Kidney tubule cell (primary cell): ENCODE measurements at regions not wholly inside any gene's neighbourhood (a gene's known extent, or its start where the extent isn't known, plus 50 kb on each side); places are given as distances from the start of the nearest gene placed in this dataset.
"Not testable (repeated sequence)": the region's sequence is repeated elsewhere in the genome, so short reads cannot be mapped to it uniquely, and the experiment has no call there.

Experiments
- DNase-seq: peaks from one replicate; pipeline ENCODE4 v3.0.0-alpha.2; 2018; ENCODE audit warnings: low spot score

- DNase-seq: no peak
Measured at GRCh38 chr14:71432334-71433110, 499.7 kb upstream of the RGS6 start.

- DNase-seq: no peak
Measured at GRCh38 chr14:71433303-71433702, 498.9 kb upstream of the RGS6 start.

- DNase-seq: not testable (repeated sequence)
Measured at GRCh38 chr14:71435641-71436040, 496.6 kb upstream of the RGS6 start.

- no peak for DNase-seq
Measured at GRCh38 chr14:71437870-71438269, 494.4 kb upstream of the RGS6 start.

GRCh38 chr14:71438684-71439083, 493.5 kb upstream of the RGS6 start:
- no peak for DNase-seq

- no peak for DNase-seq
Measured at GRCh38 chr14:71441126-71441525, 491.1 kb upstream of the RGS6 start.

- DNase-seq: no peak
Measured at GRCh38 chr14:71444030-71444822, 488.0 kb upstream of the RGS6 start.

GRCh38 chr14:71448431-71449315, 483.6 kb upstream of the RGS6 start:
- DNase-seq: peak; percentile 20

- peak; percentile 41 for DNase-seq
Measured at GRCh38 chr14:71449316-71450055, 482.7 kb upstream of the RGS6 start.

GRCh38 chr14:71451501-71451900, 480.7 kb upstream of the RGS6 start:
- DNase-seq: peak; percentile 53

- DNase-seq: no peak
Measured at GRCh38 chr14:71452539-71452938, 479.7 kb upstream of the RGS6 start.

- DNase-seq: no peak
Measured at GRCh38 chr14:71452987-71453386, 479.2 kb upstream of the RGS6 start.

GRCh38 chr14:71454010-71454409, 478.2 kb upstream of the RGS6 start:
- no peak for DNase-seq

- peak; percentile 67 for DNase-seq
Measured at GRCh38 chr14:71454513-71455332, 477.5 kb upstream of the RGS6 start.

- DNase-seq: peak; percentile 37
Measured at GRCh38 chr14:71460091-71460490, 472.1 kb upstream of the RGS6 start.

- DNase-seq: not testable (repeated sequence)
Measured at GRCh38 chr14:71461617-71462016, 470.6 kb upstream of the RGS6 start.

GRCh38 chr14:71463807-71464206, 468.4 kb upstream of the RGS6 start:
- no peak for DNase-seq

GRCh38 chr14:71464840-71465239, 467.4 kb upstream of the RGS6 start:
- no peak for DNase-seq

- no peak for DNase-seq
Measured at GRCh38 chr14:71465316-71465715, 466.9 kb upstream of the RGS6 start.

- DNase-seq: no peak
Measured at GRCh38 chr14:71466251-71466650, 466.0 kb upstream of the RGS6 start.

- no peak for DNase-seq
Measured at GRCh38 chr14:71466946-71467345, 465.3 kb upstream of the RGS6 start.
